Stimulated activated naive B cell treated with anti-CD40 and anti-IgM and Interleukin-4, amounts not matched to agents 10 μg/mL and 1 μg/mL and 100 μg/mL, for 72 hours (primary cell): ENCODE measurements at regions not wholly inside any gene's neighbourhood (a gene's known extent, or its start where the extent isn't known, plus 50 kb on each side); places are given as distances from the start of the nearest gene placed in this dataset.

Experiments
- ATAC-seq, 2 donors: fragments of 150-1000 bp; cut with Tn5 transposase; replicated peaks; 2 replicates each; pipeline ENCODE4 v1.10.0; 2021; ENCODE audit warnings: moderate library complexity in 1 of 2
- DNase-seq: peaks from one replicate; pipeline ENCODE4 v3.0.0; 2021
- H3K27ac Mint-ChIP-seq: one replicate; pipeline ENCODE4 v1.8.0; 2022; ENCODE audit warnings: mild to moderate bottlenecking, mixed read lengths
- H3K27me3 Mint-ChIP-seq, 2 donors: one replicate each; pipeline ENCODE4 v1.8.0; 2022; ENCODE audit warnings: mixed read lengths in 2 of 2
- H3K36me3 Mint-ChIP-seq, 2 donors: one replicate each; pipeline ENCODE4 v1.8.0; 2022; ENCODE audit warnings: mixed read lengths in 2 of 2, mild to moderate bottlenecking in 1 of 2
- H3K4me1 Mint-ChIP-seq, 2 donors: one replicate each; pipeline ENCODE4 v1.8.0; 2022; ENCODE audit warnings: mixed read lengths in 2 of 2, mild to moderate bottlenecking in 1 of 2
- H3K4me3 Mint-ChIP-seq, 2 donors: one replicate each; pipeline ENCODE4 v1.8.0; 2022; ENCODE audit warnings: mild to moderate bottlenecking in 2 of 2, mixed read lengths in 2 of 2, moderate library complexity in 1 of 2
- H3K9me3 Mint-ChIP-seq, 2 donors: one replicate each; pipeline ENCODE4 v1.8.0; 2022; ENCODE audit warnings: mixed read lengths in 2 of 2, mild to moderate bottlenecking in 1 of 2

DNA sequence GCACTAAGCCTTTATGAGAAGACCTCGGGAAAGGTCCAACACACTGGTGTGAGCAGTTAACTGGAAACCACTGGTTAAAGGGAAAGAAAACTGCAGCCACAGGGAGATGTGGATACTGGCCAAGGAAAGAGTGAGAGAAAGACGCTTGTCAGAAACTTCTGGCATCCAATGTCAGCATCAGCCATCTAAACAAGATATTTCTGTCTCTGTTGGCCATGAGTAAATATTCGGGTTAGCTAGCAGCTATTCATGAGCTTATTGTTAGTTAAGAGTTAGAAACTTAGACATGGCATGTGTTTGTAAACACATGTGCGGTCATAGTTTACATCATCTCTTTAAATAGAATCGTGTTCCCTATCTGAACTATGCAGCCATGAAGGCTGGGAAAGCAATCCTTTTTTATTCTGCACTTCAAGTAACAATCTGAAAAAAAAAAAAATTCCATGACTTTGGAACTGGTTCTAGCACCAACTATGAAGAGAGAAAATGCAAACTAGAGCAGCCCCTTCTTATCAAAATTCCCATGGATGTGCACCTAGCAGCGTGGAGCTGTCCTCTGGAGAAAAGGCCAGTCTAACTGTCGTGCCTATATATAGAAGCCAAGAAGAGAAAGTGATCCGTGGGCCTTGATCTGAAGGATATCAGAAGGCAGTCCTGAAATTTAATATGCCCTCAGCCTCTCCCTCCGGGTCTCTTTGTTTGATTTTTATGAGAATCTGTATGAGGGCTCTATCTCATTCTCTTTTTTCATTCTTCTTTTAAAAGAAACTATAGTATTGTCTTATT lies 84.0 kb upstream of the RFX8 start:
- Mint-ChIP-seq H3K27ac (no peak overlapping the region), H3K4me1 (peaks cover 6 to 11% of the 10 kb centered on the region in 2 donors), H3K4me3 (no peak overlapping the region), H3K36me3 (peaks cover 3 to 6% of the 10 kb centered on the region in 2 donors), H3K27me3 (peaks cover 0 to 6% of the 10 kb centered on the region in 2 donors), H3K9me3 (peaks cover 6 to 9% of the 10 kb centered on the region in 2 donors)
- DNase-seq (no peak), ATAC-seq (no peak)

GRCh38 chr2:101556033-101556459 lies 81.1 kb upstream of the RFX8 start:
- no peak for ATAC-seq

GRCh38 chr2:101551336-101551888 lies 76.5 kb upstream of the RFX8 start:
- no peaks in the 10 kb centered on the region for H3K36me3 Mint-ChIP-seq
- ATAC-seq (no peak), DNase-seq (no peak)
- no peaks in the 10 kb centered on the region for H3K9me3 Mint-ChIP-seq
- no peak overlapping the region for H3K4me3 Mint-ChIP-seq
- H3K4me1 Mint-ChIP-seq, result peaks cover 0 to 7% of the 10 kb centered on the region in 2 donors
- H3K27ac Mint-ChIP-seq, result no peak overlapping the region
- no peaks in the 10 kb centered on the region for H3K27me3 Mint-ChIP-seq

More at GRCh38 chr2:101556033-101556459, 81.1 kb upstream of the RFX8 start:
- Mint-ChIP-seq H3K9me3 (peaks cover 5 to 6% of the 10 kb centered on the region in 2 donors), H3K4me1 (peaks cover 4 to 14% of the 10 kb centered on the region in 2 donors), H3K27me3 (no peaks in the 10 kb centered on the region), H3K4me3 (no peak overlapping the region), H3K27ac (no peak overlapping the region), H3K36me3 (peaks cover 3 to 6% of the 10 kb centered on the region in 2 donors)
- no peak for DNase-seq

DNA sequence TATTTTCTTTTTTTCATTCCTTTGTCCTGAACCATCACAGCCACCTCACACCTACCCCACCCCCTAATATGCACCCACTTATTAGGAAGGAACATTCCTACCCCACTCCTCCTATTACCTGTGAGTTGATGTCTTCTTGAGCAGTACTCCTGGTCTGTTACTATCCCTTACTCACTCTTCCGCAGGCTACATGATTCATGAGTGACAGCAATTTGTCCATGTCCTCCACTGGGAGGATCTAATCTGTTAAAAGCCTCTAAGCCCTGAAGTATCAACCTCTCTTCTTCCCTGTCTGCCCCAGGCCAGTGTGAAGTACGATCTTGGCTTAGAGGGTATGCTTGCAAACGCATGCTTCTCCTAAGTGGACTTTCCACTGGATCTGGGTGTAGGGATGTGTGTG lies 75.6 kb upstream of the RFX8 start:
- no peaks in the 10 kb centered on the region for H3K27me3 Mint-ChIP-seq
- H3K9me3 Mint-ChIP-seq, result no peaks in the 10 kb centered on the region
- peaks cover 0 to 7% of the 10 kb centered on the region in 2 donors for H3K4me1 Mint-ChIP-seq
- no peak overlapping the region for H3K4me3 Mint-ChIP-seq
- ATAC-seq, result no peak
- H3K36me3 Mint-ChIP-seq, result no peaks in the 10 kb centered on the region
- no peak overlapping the region for H3K27ac Mint-ChIP-seq
- DNase-seq, result no peak

DNA sequence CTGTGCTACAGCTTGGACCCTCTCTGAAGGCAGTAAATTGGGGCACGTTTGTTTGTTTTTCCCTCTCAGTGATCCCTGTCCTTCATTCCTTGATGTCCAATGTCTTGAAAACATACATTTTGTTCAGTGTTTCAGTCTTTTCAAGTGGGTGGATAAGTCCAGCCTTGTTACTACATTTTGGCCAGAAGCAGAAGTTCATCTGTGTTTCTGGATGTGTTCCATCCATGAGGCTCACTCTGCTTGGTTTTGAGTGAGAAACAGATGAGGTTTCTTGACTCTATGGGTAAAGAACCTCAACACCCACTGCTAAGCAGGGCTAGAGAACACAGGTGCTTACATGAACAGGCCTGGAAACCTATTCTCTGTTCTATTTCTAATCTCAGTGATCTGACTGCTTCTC lies 74.5 kb upstream of the RFX8 start:
- ATAC-seq, result no peak
- Mint-ChIP-seq H3K4me3 (no peak overlapping the region), H3K9me3 (no peaks in the 10 kb centered on the region), H3K4me1 (peaks cover 0 to 7% of the 10 kb centered on the region in 2 donors), H3K27me3 (no peaks in the 10 kb centered on the region), H3K27ac (no peak overlapping the region), H3K36me3 (no peaks in the 10 kb centered on the region)
- no peak for DNase-seq

- Mint-ChIP-seq H3K27me3 (peaks cover 0 to 6% of the 10 kb centered on the region in 2 donors), H3K36me3 (no peaks in the 10 kb centered on the region), H3K27ac (no peak overlapping the region), H3K4me1 (peaks cover 0 to 5% of the 10 kb centered on the region in 2 donors), H3K9me3 (peaks cover 0 to 3% of the 10 kb centered on the region in 2 donors), H3K4me3 (no peak overlapping the region)
- ATAC-seq (no peak), DNase-seq (no peak)
Observed at GRCh38 chr2:101546376-101547058, 71.6 kb upstream of the RFX8 start.

DNA sequence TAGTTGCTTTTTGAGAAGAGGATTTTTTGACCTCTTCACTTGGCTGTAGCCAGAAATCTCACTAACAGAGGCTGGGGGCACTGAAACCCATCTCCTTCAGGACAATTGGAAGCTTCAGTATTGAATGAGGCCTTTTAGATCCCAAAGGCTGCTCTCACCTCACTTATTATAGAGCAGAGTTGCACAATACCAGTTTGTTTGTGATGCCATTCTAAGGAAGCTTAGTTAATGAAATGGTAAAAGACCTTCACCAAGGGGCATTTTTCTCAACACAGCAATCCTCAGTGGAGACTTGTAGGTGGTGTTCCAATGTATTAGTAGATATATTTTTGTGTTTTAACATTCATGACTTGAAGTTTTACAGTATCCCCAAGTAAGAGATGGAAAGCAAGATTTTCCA lies 71.0 kb upstream of the RFX8 start:
- H3K36me3 Mint-ChIP-seq, result no peaks in the 10 kb centered on the region
- no peaks in the 10 kb centered on the region for H3K4me1 Mint-ChIP-seq
- peaks cover 0 to 6% of the 10 kb centered on the region in 2 donors for H3K27me3 Mint-ChIP-seq
- H3K9me3 Mint-ChIP-seq, result peaks cover 0 to 3% of the 10 kb centered on the region in 2 donors
- ATAC-seq (no peak), DNase-seq (no peak)
- H3K4me3 Mint-ChIP-seq, result no peak overlapping the region
- no peak overlapping the region for H3K27ac Mint-ChIP-seq

GRCh38 chr2:101540518-101540917 lies 65.6 kb upstream of the RFX8 start:
- DNase-seq (no peak), ATAC-seq (no peak)
- Mint-ChIP-seq H3K27ac (no peak overlapping the region), H3K4me1 (no peaks in the 10 kb centered on the region), H3K27me3 (peaks cover 0 to 6% of the 10 kb centered on the region in 2 donors), H3K4me3 (no peak overlapping the region), H3K36me3 (no peaks in the 10 kb centered on the region), H3K9me3 (peaks cover 0 to 3% of the 10 kb centered on the region in 2 donors)

GRCh38 chr2:101538076-101538475 lies 63.2 kb upstream of the RFX8 start:
- no peaks in the 10 kb centered on the region for H3K27me3 Mint-ChIP-seq
- ATAC-seq (no peak), DNase-seq (no peak)
- no peaks in the 10 kb centered on the region for H3K9me3 Mint-ChIP-seq
- H3K4me3 Mint-ChIP-seq, result no peak overlapping the region
- no peaks in the 10 kb centered on the region for H3K4me1 Mint-ChIP-seq
- no peaks in the 10 kb centered on the region for H3K36me3 Mint-ChIP-seq
- no peak overlapping the region for H3K27ac Mint-ChIP-seq

- Mint-ChIP-seq H3K27ac (no peak overlapping the region), H3K4me3 (no peak overlapping the region), H3K36me3 (no peaks in the 10 kb centered on the region), H3K27me3 (no peaks in the 10 kb centered on the region), H3K9me3 (no peaks in the 10 kb centered on the region), H3K4me1 (no peaks in the 10 kb centered on the region)
- DNase-seq, result no peak
- no peak for ATAC-seq
Observed at GRCh38 chr2:101534149-101534611, 59.3 kb upstream of the RFX8 start.

DNA sequence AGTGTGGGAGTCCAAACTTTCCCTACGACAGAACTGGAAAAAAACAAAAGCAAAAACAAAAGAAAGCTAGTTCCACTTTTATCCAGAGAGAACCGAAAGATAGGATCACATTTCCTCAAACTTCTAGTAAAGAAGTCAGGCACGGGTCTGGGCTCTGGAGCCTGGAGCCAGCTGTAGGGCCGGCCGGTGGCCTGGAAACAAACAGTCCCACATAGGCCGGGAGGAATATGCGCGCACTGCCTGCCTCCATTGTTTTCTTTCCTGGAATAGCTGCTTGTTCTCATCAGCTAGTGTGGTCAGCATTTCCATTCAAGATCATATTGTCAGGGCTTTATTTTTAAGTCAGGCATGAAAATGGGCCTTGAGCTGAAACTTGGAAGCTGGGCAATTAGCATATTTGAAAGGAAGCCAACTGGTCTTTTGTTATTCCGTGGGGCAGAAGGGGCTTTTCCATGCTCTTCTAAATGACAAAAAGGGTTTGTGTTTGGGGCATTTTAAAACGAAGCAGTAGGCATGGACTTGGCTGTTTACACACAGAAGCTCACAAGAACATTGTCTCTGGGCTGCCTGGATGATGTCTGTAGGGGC lies 58.7 kb upstream of the RFX8 start:
- Mint-ChIP-seq H3K9me3 (no peaks in the 10 kb centered on the region), H3K4me3 (no peak overlapping the region), H3K4me1 (no peaks in the 10 kb centered on the region), H3K36me3 (no peaks in the 10 kb centered on the region), H3K27ac (no peak overlapping the region), H3K27me3 (no peaks in the 10 kb centered on the region)
- no peak for ATAC-seq
- DNase-seq, result no peak

DNA sequence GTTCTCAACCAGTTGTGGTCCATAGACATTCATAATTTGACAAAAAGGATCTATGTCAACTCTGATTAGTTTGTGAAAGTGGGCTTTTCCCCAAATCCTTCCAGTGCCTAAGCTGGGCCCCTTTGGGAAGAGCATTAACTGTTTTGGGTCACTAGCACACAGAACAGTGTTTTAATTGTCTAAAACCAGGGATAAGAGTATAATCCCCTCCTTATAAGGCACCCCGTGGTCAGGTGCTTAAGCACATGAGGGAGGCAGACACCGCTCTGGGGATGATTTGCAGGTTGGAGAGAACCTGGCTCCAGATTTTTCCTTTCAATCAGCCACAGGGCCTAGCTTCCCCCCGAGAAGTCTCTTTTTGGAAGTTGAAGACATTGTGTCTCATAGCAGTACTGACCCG lies 53.6 kb upstream of the RFX8 start:
- no peaks in the 10 kb centered on the region for H3K36me3 Mint-ChIP-seq
- no peak overlapping the region for H3K4me3 Mint-ChIP-seq
- H3K9me3 Mint-ChIP-seq, result no peaks in the 10 kb centered on the region
- no peak for ATAC-seq
- no peak overlapping the region for H3K27ac Mint-ChIP-seq
- peaks cover 0 to 7% of the 10 kb centered on the region in 2 donors for H3K27me3 Mint-ChIP-seq
- no peaks in the 10 kb centered on the region for H3K4me1 Mint-ChIP-seq
- no peak for DNase-seq

DNA sequence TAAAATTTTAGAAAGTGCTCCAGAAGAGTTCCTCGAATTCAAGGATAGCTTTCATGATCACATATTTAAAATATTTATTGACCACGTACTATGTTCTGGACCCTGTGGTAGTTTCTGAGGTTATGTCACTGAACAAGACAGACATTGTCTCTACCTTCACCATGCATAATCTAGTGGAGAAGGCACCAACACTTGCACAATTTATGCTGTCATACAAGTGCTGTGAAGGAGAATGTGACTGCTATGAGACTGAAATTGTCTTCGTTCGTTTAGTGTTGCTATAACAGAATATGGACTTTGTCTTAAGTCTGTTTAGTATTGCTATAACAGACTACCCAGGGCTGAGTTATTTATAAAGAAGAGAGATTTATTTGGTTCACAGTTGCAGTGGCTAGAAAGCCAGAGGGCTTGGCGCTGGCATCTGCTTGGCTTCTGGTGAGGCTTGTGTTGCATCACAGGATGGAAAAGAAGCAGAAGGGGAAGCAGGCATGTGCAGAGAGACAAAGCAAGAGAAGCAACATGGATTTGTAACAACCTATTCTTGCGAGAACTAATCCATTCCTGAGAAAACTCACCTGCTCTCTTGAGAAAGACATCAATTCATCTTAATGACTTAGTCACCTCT lies 50.0 kb upstream of the RFX8 start:
- no peaks in the 10 kb centered on the region for H3K36me3 Mint-ChIP-seq
- H3K9me3 Mint-ChIP-seq, result no peaks in the 10 kb centered on the region
- H3K27me3 Mint-ChIP-seq, result peaks cover 0 to 7% of the 10 kb centered on the region in 2 donors
- ATAC-seq, result no peak
- no peak overlapping the region for H3K27ac Mint-ChIP-seq
- no peak for DNase-seq
- peaks cover 8 to 14% of the 10 kb centered on the region in 2 donors for H3K4me1 Mint-ChIP-seq
- no peak overlapping the region for H3K4me3 Mint-ChIP-seq
